Suppressor macrophage (primary cell): ENCODE measurements at regions not wholly inside any gene's neighbourhood (a gene's known extent, or its start where the extent isn't known, plus 50 kb on each side); places are given as distances from the start of the nearest gene placed in this dataset.

Experiments used
- DNase-seq, 4 experiments: peaks; one replicate each; pipeline ENCODE4 v3.0.0-alpha.2; 2020 to 2022

GRCh38 chr13:50196118-50196517, 180.9 kb downstream of the KCNRG start:
- DNase-seq = no peak

GRCh38 chr13:50197705-50198104, 182.5 kb downstream of the KCNRG start:
- no peak for DNase-seq

GRCh38 chr13:50198508-50198907, 183.3 kb downstream of the KCNRG start:
- peak; percentile 50 to 87 (median 66) for DNase-seq

GRCh38 chr13:50200569-50200968, 185.3 kb downstream of the KCNRG start:
- no peak for DNase-seq

- no peak for DNase-seq
These were observed 185.7 kb downstream of the KCNRG start for GRCh38 chr13:50200988-50201387.

- no peak for DNase-seq
These were observed 187.2 kb downstream of the KCNRG start for GRCh38 chr13:50202485-50202884.

GRCh38 chr13:50203256-50203941, 188.2 kb downstream of the KCNRG start:
- DNase-seq = peak in 3 of 4 experiments; percentile 15 to 57 (median 52)

- DNase-seq = no peak
These were observed 190.3 kb downstream of the KCNRG start for GRCh38 chr13:50205581-50205980.

- DNase-seq = peak; percentile 80 to 91 (median 89)
These were observed 193.6 kb downstream of the KCNRG start for GRCh38 chr13:50208826-50209335.

GRCh38 chr13:50209631-50210030, 194.4 kb downstream of the KCNRG start:
- DNase-seq = peak; percentile 17 to 74 (median 42)

GRCh38 chr13:50213526-50213925, 198.3 kb downstream of the KCNRG start:
- no peak for DNase-seq

GRCh38 chr13:50214514-50214913, 199.3 kb downstream of the KCNRG start:
- no peak for DNase-seq

GRCh38 chr13:50215399-50215798, 200.2 kb downstream of the KCNRG start:
- no peak for DNase-seq

- no peak for DNase-seq
These were observed 204.5 kb downstream of the KCNRG start for GRCh38 chr13:50219743-50220142.

- DNase-seq = peak; percentile 47 to 79 (median 66)
These were observed 205.7 kb downstream of the KCNRG start for GRCh38 chr13:50220938-50221337.

- peak; percentile 83 to 93 (median 88) for DNase-seq
These were observed 207.5 kb downstream of the KCNRG start for GRCh38 chr13:50222569-50223332.

GRCh38 chr13:50224534-50224933, 209.3 kb downstream of the KCNRG start:
- DNase-seq = peak; percentile 50 to 86 (median 74)

GRCh38 chr13:50225193-50226155, 210.2 kb downstream of the KCNRG start:
- no peak for DNase-seq

GRCh38 chr13:50226515-50227155, 211.4 kb downstream of the KCNRG start:
- no peak for DNase-seq

- no peak for DNase-seq
These were observed 212.1 kb downstream of the KCNRG start for GRCh38 chr13:50227361-50227760.

- DNase-seq = no peak
These were observed 213.3 kb downstream of the KCNRG start for GRCh38 chr13:50228527-50228926.
